NCI-H146 treated with DMSO at 0.1 percent for 48 hours (cell line): ENCODE measurements at regions not wholly inside any gene's neighbourhood (a gene's known extent, or its start where the extent isn't known, plus 50 kb on each side); places are given as distances from the start of the nearest gene placed in this dataset.
A peak's percentile ranks its signal among the peaks of the same experiment; 100 is the strongest.
"Not testable (repeated sequence)": the region's sequence is repeated elsewhere in the genome, so short reads cannot be mapped to it uniquely, and the experiment has no call there.

Experiments
- DNase-seq: peaks from one replicate; lab custom pipeline; 2025; ENCODE audit not compliant: unreplicated experiment; lab: John Stamatoyannopoulos, UW

- DNase-seq: not testable (repeated sequence)
Measured at GRCh38 chr6:99141906-99142305, 194.2 kb upstream of the FBXL4 start.

GRCh38 chr6:99138445-99138844 is 190.7 kb upstream of the FBXL4 start:
- DNase-seq: peak; percentile 95

- no peak for DNase-seq
Measured at GRCh38 chr6:99137314-99137713, 189.6 kb upstream of the FBXL4 start.

- DNase-seq: no peak
Measured at GRCh38 chr6:99136488-99136887, 188.7 kb upstream of the FBXL4 start.

GRCh38 chr6:99132026-99132635 is 184.4 kb upstream of the FBXL4 start:
- no peak for DNase-seq

- DNase-seq: no peak
Measured at GRCh38 chr6:99130897-99131873, 183.4 kb upstream of the FBXL4 start.

- no peak for DNase-seq
Measured at GRCh38 chr6:99129835-99130234, 182.1 kb upstream of the FBXL4 start.

GRCh38 chr6:99121748-99122147 is 174.0 kb upstream of the FBXL4 start:
- no peak for DNase-seq

- DNase-seq: no peak
Measured at GRCh38 chr6:99120641-99121040, 172.9 kb upstream of the FBXL4 start.

GRCh38 chr6:99119109-99120031 is 171.6 kb upstream of the FBXL4 start:
- DNase-seq: peak; percentile 76

GRCh38 chr6:99114769-99115406 is 167.1 kb upstream of the FBXL4 start:
- DNase-seq: no peak

- no peak for DNase-seq
Measured at GRCh38 chr6:99111590-99111989, 163.8 kb upstream of the FBXL4 start.

GRCh38 chr6:99110029-99110428 is 162.3 kb upstream of the FBXL4 start:
- no peak for DNase-seq

- no peak for DNase-seq
Measured at GRCh38 chr6:99104218-99104617, 156.5 kb upstream of the FBXL4 start.

GRCh38 chr6:99099243-99099642 is 151.5 kb upstream of the FBXL4 start:
- DNase-seq: no peak

GRCh38 chr6:99096170-99096569 is 148.4 kb upstream of the FBXL4 start:
- peak; percentile 18 for DNase-seq

- peak; percentile 54 for DNase-seq
Measured at GRCh38 chr6:99093456-99094190, 145.9 kb upstream of the FBXL4 start.

- DNase-seq: no peak
Measured at GRCh38 chr6:99092461-99092860, 144.7 kb upstream of the FBXL4 start.

GRCh38 chr6:99091985-99092384 is 144.2 kb upstream of the FBXL4 start:
- no peak for DNase-seq

GRCh38 chr6:99080191-99080590 is 132.4 kb upstream of the FBXL4 start:
- DNase-seq: no peak
